ENCODE measurements at regions not wholly inside any gene's neighbourhood (a gene's known extent, or its start where the extent isn't known, plus 50 kb on each side); places are given as distances from the start of the nearest gene placed in this dataset.

- no peak for DNase-seq (ENCODE audit: low read depth in 2 of 2)
Measured at GRCh38 chr3:25143356-25144025, 284.6 kb upstream of the RARB start.

- no peak for DNase-seq (ENCODE audit: low read depth in 2 of 2)
Measured at GRCh38 chr3:25144430-25144829, 283.6 kb upstream of the RARB start.

- no peak for DNase-seq (ENCODE audit: low read depth in 2 of 2)
Measured at GRCh38 chr3:25145176-25145575, 282.9 kb upstream of the RARB start.

- DNase-seq (ENCODE audit: low read depth in 2 of 2), result peak in 1 of 2 donors; percentile 3
Measured at GRCh38 chr3:25150199-25150598, 277.9 kb upstream of the RARB start.

- DNase-seq (ENCODE audit: low read depth in 2 of 2), result peak; percentile 54 to 71
Measured at GRCh38 chr3:25151281-25151902, 276.7 kb upstream of the RARB start.

GRCh38 chr3:25151903-25152295 lies 276.2 kb upstream of the RARB start:
- no peak for DNase-seq (ENCODE audit: low read depth in 2 of 2)

- no peak for DNase-seq (ENCODE audit: low read depth in 2 of 2)
Measured at GRCh38 chr3:25153136-25153535, 274.9 kb upstream of the RARB start.

GRCh38 chr3:25153561-25153960 lies 274.5 kb upstream of the RARB start:
- DNase-seq (ENCODE audit: low read depth in 2 of 2), result peak in 1 of 2 donors; percentile 1

- DNase-seq (ENCODE audit: low read depth in 2 of 2), result no peak
Measured at GRCh38 chr3:25155652-25156471, 272.2 kb upstream of the RARB start.

- DNase-seq (ENCODE audit: low read depth in 2 of 2), result peak; percentile 55 to 67
Measured at GRCh38 chr3:25156626-25157025, 271.4 kb upstream of the RARB start.

- no peak for DNase-seq (ENCODE audit: low read depth in 2 of 2)
Measured at GRCh38 chr3:25165306-25165705, 262.8 kb upstream of the RARB start.

- DNase-seq (ENCODE audit: low read depth in 2 of 2), result no peak
Measured at GRCh38 chr3:25166016-25166415, 262.0 kb upstream of the RARB start.

- no peak for DNase-seq (ENCODE audit: low read depth in 2 of 2)
Measured at GRCh38 chr3:25169151-25169550, 258.9 kb upstream of the RARB start.

GRCh38 chr3:25170021-25170420 lies 258.0 kb upstream of the RARB start:
- no peak for DNase-seq (ENCODE audit: low read depth in 2 of 2)

- DNase-seq (ENCODE audit: low read depth in 2 of 2), result no peak
Measured at GRCh38 chr3:25171118-25171807, 256.8 kb upstream of the RARB start.

GRCh38 chr3:25171897-25172296 lies 256.2 kb upstream of the RARB start:
- DNase-seq (ENCODE audit: low read depth in 2 of 2), result no peak

GRCh38 chr3:25173606-25174005 lies 254.5 kb upstream of the RARB start:
- no peak for DNase-seq (ENCODE audit: low read depth in 2 of 2)

- no peak for DNase-seq (ENCODE audit: low read depth in 2 of 2)
Measured at GRCh38 chr3:25174251-25174650, 253.8 kb upstream of the RARB start.

- no peak for DNase-seq (ENCODE audit: low read depth in 2 of 2)
Measured at GRCh38 chr3:25177041-25177440, 251.0 kb upstream of the RARB start.

GRCh38 chr3:25178672-25179071 lies 249.4 kb upstream of the RARB start:
- no peak for DNase-seq (ENCODE audit: low read depth in 2 of 2)

- no peak for DNase-seq (ENCODE audit: low read depth in 2 of 2)
Measured at GRCh38 chr3:25181096-25181495, 247.0 kb upstream of the RARB start.

- DNase-seq (ENCODE audit: low read depth in 2 of 2), result no peak
Measured at GRCh38 chr3:25182794-25183193, 245.3 kb upstream of the RARB start.

All from dermis microvascular lymphatic vessel endothelial cell (primary cell).